C4-2B (cell line): ENCODE measurements at regions not wholly inside any gene's neighbourhood (a gene's known extent, or its start where the extent isn't known, plus 50 kb on each side); places are given as distances from the start of the nearest gene placed in this dataset.
"Not testable (repeated sequence)": the region's sequence is repeated elsewhere in the genome, so short reads cannot be mapped to it uniquely, and the experiment has no call there.

Source experiments
- H3K27ac ChIP-seq: fragments of 450-650 bp; 2 replicates; pipeline ENCODE4 v1.5.1; 2017
- ZFX ChIP-seq: fragments of 450-650 bp; IDR thresholded peaks from 2 replicates; pipeline ENCODE4 v1.6.1; 2017
- TF ChIP-seq, protein P1 (sequence below): fragments of 450-650 bp; conservative IDR thresholded peaks from 2 replicates; pipeline ENCODE4 v1.5.1; 2017; ENCODE audit warnings: mild to moderate bottlenecking

DNA sequence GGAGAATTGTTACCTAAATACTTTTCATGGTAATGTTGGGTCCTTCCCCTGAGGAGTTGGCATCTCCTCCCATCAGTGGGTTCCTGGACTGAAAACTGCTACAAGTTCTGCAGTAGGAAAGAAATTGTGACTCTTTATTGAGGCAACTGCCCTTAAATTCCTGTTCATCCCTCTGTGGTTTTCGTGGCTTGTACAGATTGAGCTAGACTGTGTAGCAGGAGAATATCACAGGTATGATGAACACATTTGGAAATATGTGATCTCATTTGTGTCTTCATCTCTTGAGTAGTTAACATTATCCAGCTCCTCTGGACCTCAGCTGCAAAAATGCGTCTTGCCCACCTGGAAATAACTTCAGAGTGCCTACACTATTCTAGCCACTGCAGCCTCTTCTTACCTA lies 390.6 kb downstream of the PTPRC start:
- no peak overlapping the region for H3K27ac ChIP-seq
- no peak for TF ChIP-seq ZFX
- TF ChIP-seq, protein P1, sequence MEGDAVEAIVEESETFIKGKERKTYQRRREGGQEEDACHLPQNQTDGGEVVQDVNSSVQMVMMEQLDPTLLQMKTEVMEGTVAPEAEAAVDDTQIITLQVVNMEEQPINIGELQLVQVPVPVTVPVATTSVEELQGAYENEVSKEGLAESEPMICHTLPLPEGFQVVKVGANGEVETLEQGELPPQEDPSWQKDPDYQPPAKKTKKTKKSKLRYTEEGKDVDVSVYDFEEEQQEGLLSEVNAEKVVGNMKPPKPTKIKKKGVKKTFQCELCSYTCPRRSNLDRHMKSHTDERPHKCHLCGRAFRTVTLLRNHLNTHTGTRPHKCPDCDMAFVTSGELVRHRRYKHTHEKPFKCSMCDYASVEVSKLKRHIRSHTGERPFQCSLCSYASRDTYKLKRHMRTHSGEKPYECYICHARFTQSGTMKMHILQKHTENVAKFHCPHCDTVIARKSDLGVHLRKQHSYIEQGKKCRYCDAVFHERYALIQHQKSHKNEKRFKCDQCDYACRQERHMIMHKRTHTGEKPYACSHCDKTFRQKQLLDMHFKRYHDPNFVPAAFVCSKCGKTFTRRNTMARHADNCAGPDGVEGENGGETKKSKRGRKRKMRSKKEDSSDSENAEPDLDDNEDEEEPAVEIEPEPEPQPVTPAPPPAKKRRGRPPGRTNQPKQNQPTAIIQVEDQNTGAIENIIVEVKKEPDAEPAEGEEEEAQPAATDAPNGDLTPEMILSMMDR = no peak

DNA sequence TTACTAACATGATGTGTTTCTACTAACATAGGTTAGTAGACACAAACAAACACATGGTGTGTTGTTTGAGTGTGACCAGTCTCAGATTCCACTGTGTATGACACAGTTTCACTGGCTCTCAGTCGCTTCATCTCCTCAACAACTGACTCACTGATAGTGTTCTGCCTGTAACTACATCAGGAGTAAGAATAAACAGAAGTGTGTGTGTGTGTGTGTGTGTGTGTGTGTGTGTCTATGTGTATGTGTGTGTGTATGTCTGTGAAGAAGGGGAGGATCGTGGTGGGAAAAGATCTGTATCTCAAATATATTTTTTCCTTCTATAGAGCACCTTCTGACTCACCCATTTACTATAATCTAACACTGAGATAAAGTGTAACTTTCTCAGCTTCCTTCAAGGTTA lies 391.0 kb downstream of the PTPRC start:
- TF ChIP-seq ZFX = no peak
- TF ChIP-seq, protein P1 = no peak
- H3K27ac ChIP-seq = no peak overlapping the region

DNA sequence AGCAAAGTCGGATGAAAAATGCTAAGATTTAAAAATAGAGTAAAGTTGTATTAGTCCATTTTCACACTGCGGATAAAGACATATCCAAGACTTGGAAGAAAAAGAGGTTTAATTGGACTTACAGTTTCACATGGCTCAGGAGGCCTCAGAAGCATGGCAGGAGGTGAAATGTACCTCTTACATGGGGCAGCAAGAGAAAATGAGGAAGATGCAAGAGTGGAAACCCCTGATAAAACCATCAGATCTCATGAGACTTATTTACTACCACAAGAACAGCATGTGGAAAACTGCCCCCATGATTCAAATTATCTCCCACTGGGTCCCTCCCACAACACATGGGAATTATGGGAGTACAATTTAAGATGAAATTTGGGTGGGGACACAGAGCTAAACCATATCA lies 391.7 kb downstream of the PTPRC start:
- H3K27ac ChIP-seq = not testable (repeated sequence)

DNA sequence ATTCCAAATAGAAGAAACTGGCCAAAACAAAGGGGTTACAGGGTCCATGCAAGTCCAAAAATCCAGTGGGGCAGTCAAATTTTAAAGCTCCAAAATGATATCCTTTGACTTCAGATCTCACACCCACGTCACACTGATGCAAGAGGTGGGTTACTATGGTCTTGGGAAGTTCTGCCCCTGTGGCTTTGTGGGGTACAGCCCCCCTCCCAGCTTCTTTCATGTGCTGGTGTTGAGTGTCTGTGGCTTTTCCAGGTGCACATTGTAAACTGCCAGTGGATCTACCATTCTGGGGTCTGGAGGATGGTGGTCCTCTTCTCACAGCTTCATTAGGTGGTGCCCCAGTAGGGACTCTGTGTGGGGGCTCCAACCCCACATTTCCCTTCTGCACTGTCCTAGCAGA lies 392.3 kb downstream of the PTPRC start:
- H3K27ac ChIP-seq = not testable (repeated sequence)

DNA sequence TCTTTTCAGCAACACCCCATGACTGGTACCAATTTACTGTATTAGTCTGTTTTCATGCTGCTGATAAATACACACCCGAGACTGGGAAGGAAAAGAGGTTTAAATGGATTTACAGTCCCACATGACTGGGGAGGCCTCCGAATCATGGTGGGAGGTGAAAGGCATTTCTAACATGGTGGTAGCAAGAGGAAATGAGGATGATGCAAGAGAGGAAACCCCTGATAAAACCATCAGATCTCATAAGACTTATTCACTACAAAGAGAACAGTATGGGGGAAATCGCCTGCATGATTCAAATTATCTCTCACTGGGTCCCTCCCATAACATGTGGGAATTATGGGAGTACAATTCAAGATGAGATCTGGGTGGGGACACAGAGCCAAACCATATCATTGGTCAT lies 393.6 kb downstream of the PTPRC start:
- not testable (repeated sequence) for H3K27ac ChIP-seq

DNA sequence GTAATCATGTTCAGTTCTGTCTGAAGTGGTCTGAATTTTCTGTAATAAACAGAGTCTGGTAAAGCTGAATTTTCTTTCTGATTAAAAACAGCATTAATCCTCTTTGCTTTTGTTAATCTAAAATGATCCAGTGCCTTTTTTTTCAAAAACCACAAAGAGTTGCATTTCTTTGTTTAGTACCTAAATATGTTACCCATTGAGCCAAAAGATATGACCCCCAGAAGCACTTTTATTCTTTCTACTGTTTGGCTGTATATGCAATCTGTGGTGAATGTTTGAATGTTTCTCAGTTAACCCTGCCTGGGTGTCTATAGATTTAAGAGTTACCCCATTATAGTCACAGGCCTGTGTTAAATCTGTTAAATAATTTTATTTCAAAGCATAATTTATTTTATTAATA lies 394.8 kb downstream of the PTPRC start:
- TF ChIP-seq, protein P1 = no peak
- TF ChIP-seq ZFX = no peak
- H3K27ac ChIP-seq = no peak overlapping the region

DNA sequence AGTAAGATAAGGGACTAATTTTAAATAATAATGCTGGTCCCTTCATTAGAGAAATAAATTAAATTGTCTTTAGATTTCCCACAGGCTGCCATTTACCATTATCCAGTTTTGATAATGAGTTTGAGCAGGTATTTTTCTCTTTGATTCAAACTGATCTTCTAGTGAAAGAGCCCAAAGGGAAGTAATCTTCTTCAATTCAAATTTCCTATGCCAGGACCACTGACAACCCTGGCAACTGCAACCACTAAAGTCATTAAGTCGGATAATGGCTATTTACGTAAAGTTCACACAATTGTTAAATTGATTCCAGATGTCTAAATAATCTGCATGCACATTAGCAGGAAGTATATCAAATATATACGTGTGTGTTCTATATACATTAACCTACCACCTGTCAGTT lies 399.3 kb downstream of the PTPRC start:
- no peak for TF ChIP-seq ZFX
- TF ChIP-seq, protein P1 = no peak

DNA sequence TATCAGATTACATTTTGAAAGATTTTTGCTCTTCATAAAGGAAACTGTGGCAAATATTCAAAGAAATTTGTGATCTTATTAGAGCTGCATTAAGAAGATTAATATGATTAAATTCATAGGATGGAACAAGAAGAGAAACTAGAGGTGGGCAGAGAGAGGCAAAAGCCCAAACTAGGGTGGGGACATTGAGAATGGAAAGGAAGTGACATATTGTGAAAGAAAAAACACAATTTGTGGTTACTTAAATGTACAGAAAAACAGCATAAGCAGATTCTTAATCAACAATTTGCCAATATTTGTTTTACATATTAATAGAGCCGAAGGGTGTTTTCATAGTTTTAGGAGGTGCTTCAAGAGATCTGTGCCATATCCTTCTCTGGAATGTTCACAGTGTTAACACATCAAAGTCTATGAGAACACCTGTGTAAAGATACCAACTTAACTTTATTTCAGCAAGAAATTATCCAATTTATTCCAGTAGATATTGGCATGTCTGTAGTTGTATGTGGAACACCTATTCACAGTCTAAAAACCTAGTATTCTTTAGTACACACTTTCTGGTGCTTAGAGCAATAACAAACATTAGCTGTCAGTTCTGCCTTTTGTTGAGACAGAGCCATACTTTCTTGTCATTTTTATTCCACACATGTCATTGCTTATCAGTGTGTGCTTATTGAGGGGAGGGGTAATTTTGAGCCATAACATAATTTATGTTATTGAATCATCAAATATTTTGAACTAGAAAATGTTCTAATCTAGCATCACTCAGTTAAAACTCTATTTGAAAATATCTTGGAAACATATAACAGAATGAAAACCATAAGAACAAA lies 401.5 kb downstream of the PTPRC start:
- no peak for TF ChIP-seq ZFX
- TF ChIP-seq, protein P1 = no peak
- no peak overlapping the region for H3K27ac ChIP-seq

More for the DNA sequence above, 399.3 kb downstream of the PTPRC start:
- H3K27ac ChIP-seq = no peak overlapping the region

DNA sequence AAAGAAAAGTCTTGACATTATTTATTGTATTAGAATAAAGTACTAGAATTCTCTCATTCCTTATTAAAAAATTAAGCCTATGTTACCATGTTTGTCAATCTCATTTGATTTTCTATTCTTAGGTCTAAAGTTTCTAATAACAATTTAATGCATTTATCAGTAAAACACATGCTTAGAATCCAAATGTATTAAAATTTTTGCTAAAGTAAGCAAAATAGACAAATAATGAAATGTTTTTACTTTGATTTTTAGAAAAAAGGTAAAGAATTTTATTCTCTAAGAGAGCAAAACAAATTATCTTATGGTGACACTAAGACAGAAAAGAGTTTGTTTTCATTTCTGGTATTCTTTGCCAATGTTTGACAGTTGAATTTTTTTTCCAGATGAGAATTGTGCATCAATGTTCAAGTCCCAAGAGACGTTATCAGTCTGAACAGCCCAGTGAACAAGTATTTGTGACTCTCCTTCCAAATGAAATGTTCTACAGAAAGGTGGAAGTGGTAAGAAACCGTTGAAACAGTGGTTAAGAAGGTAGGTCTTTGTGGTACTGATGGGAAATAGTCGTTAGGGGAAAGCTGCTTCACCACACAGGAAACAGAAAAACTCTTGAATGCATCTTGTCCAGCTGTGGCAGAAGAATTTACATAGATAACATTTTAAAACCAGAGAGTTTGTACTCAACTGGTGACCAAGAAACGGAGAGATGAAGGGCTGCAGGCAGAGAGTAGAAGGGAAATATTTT lies 402.5 kb downstream of the PTPRC start:
- no peak for TF ChIP-seq ZFX
- TF ChIP-seq, protein P1 = no peak
- H3K27ac ChIP-seq = no peak overlapping the region
